DND-41 (cell line): ENCODE measurements at regions not wholly inside any gene's neighbourhood (a gene's known extent, or its start where the extent isn't known, plus 50 kb on each side); places are given as distances from the start of the nearest gene placed in this dataset.

ENCODE experiments used
- ATAC-seq: fragments of 200-7000 bp; cut with Tn5 transposase; 3 replicates; pipeline ENCODE4 v1.9.1; 2021; ENCODE audit warnings: low read depth; ENCODE audit not compliant: insufficient read depth
- DNase-seq: peaks from one replicate; pipeline ENCODE4 v3.0.0-alpha.2; 2020
- H2AFZ ChIP-seq: 2 replicates; pipeline ENCODE4 v1.6.0; 2012; ENCODE audit warnings: low read depth, low read length
- H3K27ac ChIP-seq: 2 replicates; pipeline ENCODE4 v1.5.1; 2012; ENCODE audit warnings: low read length, inconsistent platforms
- H3K27me3 ChIP-seq: fragments of 200-600 bp; sonication (generic); 2 replicates; pipeline ENCODE4 v1.6.0; 2012; ENCODE audit warnings: low read length, mild to moderate bottlenecking, inconsistent platforms; ENCODE audit not compliant: insufficient read depth, poor library complexity
- H3K36me3 ChIP-seq: 2 replicates; pipeline ENCODE4 v1.5.1; 2012; ENCODE audit warnings: low read length, inconsistent platforms; ENCODE audit not compliant: insufficient read depth
- H3K4me1 ChIP-seq: 2 replicates; pipeline ENCODE4 v1.5.1; 2012; ENCODE audit warnings: mild to moderate bottlenecking, low read length; ENCODE audit not compliant: insufficient read depth
- H3K4me2 ChIP-seq: 2 replicates; pipeline ENCODE4 v1.6.0; 2012; ENCODE audit warnings: mild to moderate bottlenecking, moderate library complexity, low read length, inconsistent platforms; ENCODE audit not compliant: insufficient read depth
- H3K4me3 ChIP-seq, 2 experiments: fragments of 200-600 bp in 1 of 2; shearing (Covaris generic) in 1 of 2; 2 replicates each; pipeline ENCODE4 v1.5.1; 2012 to 2016; ENCODE audit warnings: inconsistent platforms in 2 of 2, low read length in 2 of 2, mild to moderate bottlenecking in 2 of 2, low read depth in 1 of 2, moderate library complexity in 1 of 2
- H3K79me2 ChIP-seq: 2 replicates; pipeline ENCODE4 v1.6.0; 2012; ENCODE audit warnings: low read length, inconsistent platforms; ENCODE audit not compliant: insufficient read depth
- H3K9ac ChIP-seq: 2 replicates; pipeline ENCODE4 v1.6.0; 2012; ENCODE audit warnings: low read depth, mild to moderate bottlenecking, inconsistent platforms, low read length, moderate library complexity
- H3K9me3 ChIP-seq: 2 replicates; pipeline ENCODE4 v1.5.1; 2012; ENCODE audit warnings: low read length, moderate library complexity, mild to moderate bottlenecking, inconsistent platforms; ENCODE audit not compliant: insufficient read depth, severe bottlenecking
- H4K20me1 ChIP-seq: 2 replicates; pipeline ENCODE4 v1.6.0; 2012; ENCODE audit warnings: low read length; ENCODE audit not compliant: insufficient read depth
- CTCF ChIP-seq: IDR thresholded peaks from 2 replicates; pipeline ENCODE4 v1.5.1; 2012; ENCODE audit warnings: borderline replicate concordance, low read length, moderate library complexity, mild to moderate bottlenecking; ENCODE audit not compliant: poor library complexity, severe bottlenecking; ENCODE audit errors: extremely low read depth
- EZH2 ChIP-seq: IDR thresholded peaks from 3 replicates; pipeline ENCODE4 v1.6.1; 2012; ENCODE audit warnings: borderline replicate concordance, low read depth, mild to moderate bottlenecking, moderate library complexity, low read length, inconsistent platforms; ENCODE audit not compliant: severe bottlenecking

DNA sequence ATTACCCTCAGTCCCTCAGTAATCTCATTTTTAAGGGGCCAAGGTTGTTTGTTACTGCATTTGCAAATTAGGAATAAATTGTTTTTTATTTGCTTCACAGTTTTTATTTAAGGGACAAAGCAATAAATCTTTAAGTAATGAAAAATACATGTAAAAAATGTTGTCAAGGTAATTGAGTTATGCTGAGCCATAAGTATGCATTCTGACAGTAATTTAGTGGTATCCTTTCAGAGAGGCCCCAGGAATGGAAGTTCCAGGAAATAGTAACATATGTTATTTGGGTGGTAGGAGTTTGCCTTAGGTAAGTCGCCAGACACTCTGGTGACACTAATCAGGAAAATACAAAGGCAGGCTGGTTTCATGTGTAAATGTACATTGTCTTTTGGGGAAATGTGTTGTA is 1787.9 kb upstream of the WWC1 start:
- DNase-seq = no peak
- TF ChIP-seq EZH2 = no peak
- no peak for TF ChIP-seq CTCF

GRCh38 chr5:166505067-166505466 is 1786.4 kb upstream of the WWC1 start:
- Histone ChIP-seq H3K4me1 (no peaks in the 10 kb centered on the region), H4K20me1 (no peaks in the 10 kb centered on the region), H3K27ac (no peak overlapping the region), H3K9ac (no peak overlapping the region), H2AFZ (no peak overlapping the region), H3K27me3 (no peaks in the 10 kb centered on the region), H3K36me3 (no peaks in the 10 kb centered on the region), H3K4me2 (no peak overlapping the region), H3K4me3 (no peak overlapping the region), H3K79me2 (no peaks in the 10 kb centered on the region), H3K9me3 (no peaks in the 10 kb centered on the region)
- ATAC-seq (no peak), DNase-seq (no peak)
- TF ChIP-seq EZH2 = no peak
- TF ChIP-seq CTCF = no peak

More for the DNA sequence above, 1787.9 kb upstream of the WWC1 start:
- no peaks in the 10 kb centered on the region for H3K9me3 ChIP-seq
- H3K9ac ChIP-seq = no peak overlapping the region
- H3K4me3 ChIP-seq = no peak overlapping the region
- H3K4me1 ChIP-seq = no peaks in the 10 kb centered on the region
- H3K79me2 ChIP-seq = no peaks in the 10 kb centered on the region
- ATAC-seq = no peak
- no peaks in the 10 kb centered on the region for H4K20me1 ChIP-seq
- H3K36me3 ChIP-seq = no peaks in the 10 kb centered on the region
- H3K27me3 ChIP-seq = no peaks in the 10 kb centered on the region
- H2AFZ ChIP-seq = no peak overlapping the region
- H3K27ac ChIP-seq = no peak overlapping the region
- no peak overlapping the region for H3K4me2 ChIP-seq

GRCh38 chr5:166505544-166505943 is 1785.9 kb upstream of the WWC1 start:
- H3K79me2 ChIP-seq = no peaks in the 10 kb centered on the region
- no peak overlapping the region for H3K9ac ChIP-seq
- ATAC-seq = no peak
- H3K4me3 ChIP-seq = no peak overlapping the region
- H3K27ac ChIP-seq = no peak overlapping the region
- H4K20me1 ChIP-seq = no peaks in the 10 kb centered on the region
- no peaks in the 10 kb centered on the region for H3K9me3 ChIP-seq
- no peak overlapping the region for H2AFZ ChIP-seq
- no peak for DNase-seq
- H3K4me1 ChIP-seq = no peaks in the 10 kb centered on the region
- no peak overlapping the region for H3K4me2 ChIP-seq
- H3K36me3 ChIP-seq = no peaks in the 10 kb centered on the region
- TF ChIP-seq CTCF = no peak
- TF ChIP-seq EZH2 = no peak
- H3K27me3 ChIP-seq = no peaks in the 10 kb centered on the region
